GM21529 (cell line): ENCODE measurements at regions not wholly inside any gene's neighbourhood (a gene's known extent, or its start where the extent isn't known, plus 50 kb on each side); places are given as distances from the start of the nearest gene placed in this dataset.

Experiments
- ATAC-seq: cut with Tn5 transposase; IDR thresholded peaks from one replicate; pipeline ENCODE4 v1.9.1; 2021; ENCODE audit not compliant: unreplicated experiment

DNA sequence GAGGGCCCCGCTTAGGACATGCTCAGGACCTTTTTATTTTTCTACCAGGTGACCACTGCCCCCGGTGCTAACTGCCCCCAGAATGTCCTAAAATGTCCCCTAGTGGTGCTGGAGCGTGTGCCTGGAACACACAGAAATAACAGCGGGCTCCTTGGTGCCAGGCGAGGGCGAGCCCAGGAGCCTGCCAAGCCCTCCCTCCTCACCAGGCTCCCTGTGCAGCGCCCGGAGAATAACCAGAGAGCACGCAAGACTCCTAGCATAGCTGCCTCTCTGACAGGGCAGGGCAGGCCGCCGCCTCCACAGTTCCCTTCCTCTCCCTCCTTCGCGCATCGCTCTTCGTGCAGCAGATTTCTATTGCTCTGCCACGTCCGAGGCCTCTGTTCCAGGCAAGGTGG lies 84.3 kb upstream of the ZNF516 start:
- ATAC-seq: no peak

DNA sequence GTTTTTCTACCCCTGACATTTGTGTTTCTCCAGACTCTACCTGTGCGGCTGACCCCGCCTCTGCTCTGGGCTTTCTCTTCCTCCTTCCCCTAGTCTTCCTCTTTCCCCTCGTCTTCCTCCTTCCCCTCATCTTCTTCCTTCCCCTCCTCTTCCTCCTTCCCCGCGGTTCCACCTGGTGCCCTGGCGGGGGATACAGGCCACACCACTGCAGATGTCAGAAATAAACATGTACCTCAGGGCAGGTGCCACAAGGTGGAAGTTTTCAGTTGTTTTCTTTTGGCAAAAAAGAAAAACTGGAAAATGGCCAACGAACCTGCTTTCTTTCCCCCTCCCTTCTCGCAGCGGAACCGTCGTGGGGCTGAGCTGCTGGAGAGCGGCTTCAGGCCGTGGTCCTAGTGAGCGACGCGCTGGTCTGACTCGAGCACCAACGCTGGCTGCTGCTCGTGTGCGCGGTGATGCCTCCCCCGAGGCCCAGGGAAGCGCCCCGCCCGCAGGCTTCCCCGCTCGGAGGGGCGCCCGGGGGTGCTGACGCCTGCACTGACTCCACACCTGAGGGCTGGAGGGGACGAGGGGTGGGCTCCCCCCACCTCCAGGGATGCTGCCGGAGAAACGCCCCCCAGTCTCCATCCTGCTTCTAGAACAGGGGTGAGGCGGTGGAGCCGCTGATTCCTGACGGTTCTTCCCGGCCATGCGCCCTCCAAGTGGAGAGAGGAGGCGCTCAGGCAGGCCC lies 83.7 kb upstream of the ZNF516 start:
- ATAC-seq: no peak

DNA sequence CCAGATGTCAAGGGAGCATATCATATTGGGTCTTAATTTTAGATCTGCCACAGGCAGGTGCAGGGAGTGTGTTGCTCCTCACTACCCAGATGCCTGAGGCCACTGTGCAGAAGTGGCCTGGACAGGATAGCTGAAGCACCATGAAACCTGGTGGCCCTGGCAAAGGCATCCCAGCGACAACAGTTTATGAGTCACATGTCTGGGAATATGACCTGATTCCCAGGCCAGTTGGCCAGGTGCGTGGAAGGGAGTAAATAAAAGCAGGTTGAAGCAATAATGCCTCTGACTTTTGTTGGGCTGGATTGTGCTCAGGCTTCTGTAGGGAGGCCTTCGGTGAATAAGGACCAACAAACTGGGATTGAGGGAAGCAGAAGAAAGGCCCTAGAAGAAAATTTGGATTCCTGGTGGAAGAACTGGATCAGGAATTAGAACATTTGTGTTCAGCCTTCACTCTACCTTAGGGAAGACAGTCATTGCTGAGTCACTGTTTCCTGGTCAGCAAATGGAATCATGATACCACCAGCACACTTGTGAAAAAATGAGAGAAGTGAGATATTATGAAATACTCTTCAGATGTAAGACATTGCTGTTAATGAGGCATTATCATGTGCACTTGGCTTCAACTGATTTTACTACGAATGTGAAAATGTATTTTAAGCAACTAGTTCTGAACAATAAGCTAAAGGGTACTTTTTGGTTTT lies 78.4 kb upstream of the ZNF516 start:
- no peak for ATAC-seq

DNA sequence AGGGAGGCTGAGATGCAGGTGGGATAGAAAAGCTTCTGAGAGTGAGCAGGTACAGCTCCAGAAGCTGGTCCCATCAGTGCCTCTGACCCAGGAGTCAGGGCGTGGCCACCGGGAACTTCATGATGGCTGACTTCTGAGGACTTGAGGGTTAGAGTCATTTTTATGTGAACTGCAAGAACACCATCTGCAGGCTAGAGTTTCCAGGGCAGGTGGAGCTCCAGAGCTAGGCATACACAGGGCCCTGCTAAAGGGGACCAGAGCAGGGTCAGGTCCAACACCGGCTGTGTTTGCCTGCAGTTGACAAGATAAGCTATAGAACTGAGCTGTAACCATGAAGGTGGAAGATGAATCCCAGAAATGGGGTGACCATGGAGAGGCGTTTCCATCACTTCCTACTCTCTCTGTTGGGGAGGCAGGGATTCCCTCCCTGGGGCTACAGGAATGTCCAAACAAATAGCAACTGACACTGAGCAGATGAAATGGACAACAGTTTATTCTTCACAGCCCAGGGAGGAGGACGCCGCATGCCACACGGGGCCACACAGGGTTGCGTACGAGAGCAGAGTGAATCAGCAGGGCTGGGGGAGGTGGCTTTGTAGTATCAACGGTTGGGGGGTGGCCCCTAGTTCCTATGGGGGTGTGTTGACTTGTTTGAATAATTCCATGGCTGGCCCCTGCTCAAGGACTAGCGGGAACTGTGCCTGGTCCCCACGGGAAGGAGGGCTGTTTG lies 77.6 kb upstream of the ZNF516 start:
- ATAC-seq: no peak

DNA sequence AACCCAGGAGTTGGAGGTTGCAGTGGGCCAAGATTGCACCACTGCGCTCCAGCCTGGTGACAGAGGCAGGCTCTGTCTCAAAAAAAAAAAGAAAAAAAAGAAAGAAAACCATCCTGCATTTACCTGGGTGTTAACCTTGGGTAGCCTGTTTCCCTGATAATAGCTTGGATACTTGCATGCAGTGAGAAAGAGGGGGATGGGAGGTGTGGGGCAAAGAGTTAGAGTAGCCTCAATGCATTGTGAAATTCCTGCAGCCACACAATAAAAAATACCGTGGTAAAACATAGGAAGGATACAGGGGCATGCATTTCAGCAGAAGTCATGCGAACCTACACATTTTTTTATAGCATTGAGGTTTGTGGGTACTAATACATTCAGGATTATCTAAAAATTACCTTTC lies 76.6 kb upstream of the ZNF516 start:
- ATAC-seq: no peak

DNA sequence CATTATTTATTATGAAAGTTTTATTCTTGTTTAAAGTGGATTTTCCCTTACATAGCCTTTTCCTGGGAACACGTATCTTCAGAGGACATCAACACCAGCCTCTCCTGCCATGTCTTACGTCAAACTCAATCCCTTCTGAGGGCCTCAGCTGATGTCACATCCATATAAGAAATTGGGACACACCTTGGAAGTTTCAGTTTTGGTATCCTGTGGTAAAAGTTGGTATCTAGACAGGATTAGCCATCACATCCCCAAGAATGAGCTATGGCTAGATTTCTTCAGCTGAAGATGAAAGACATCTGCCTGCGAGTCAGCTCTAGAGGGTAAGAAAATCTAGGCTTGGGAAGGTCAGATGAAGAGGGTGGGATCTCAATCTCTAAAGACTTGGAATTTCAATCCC lies 75.8 kb upstream of the ZNF516 start:
- no peak for ATAC-seq

DNA sequence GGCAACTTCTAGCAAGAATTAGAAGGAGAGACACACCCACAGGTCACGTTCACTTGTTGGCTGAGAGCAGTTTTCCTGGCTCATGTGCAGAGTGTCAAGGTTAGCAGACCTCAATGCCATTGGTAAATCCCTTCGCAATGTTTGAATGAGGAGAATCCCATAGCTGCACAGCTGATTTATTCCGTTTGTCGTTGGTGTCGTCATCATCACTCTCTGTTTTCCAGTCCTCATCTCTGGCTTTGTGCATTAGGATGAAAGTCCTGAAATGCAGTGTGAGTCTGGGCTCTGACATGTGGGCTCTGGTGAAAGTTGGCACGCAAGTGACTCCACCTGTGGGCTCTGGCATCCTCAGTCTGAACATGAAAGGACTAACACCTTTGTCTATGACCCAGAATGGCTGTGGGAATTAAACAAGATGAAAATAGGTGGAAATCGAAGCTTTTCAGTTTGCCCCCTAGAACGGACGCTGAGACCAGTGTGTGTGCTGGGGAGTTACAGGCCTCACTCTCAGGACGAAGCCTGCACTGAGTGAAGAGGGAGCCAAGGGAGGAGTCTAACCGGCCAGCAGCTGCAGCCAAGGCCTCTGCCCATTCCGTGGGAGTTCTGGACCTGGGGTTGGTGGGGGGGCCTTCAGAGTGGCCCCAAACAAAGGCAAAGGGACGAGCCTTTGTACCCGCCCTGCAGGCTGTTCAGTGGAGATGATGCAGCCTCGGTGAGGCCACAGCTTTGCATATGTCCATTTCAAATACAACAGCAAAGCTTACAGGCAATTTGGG lies 74.8 kb upstream of the ZNF516 start:
- ATAC-seq: no peak

DNA sequence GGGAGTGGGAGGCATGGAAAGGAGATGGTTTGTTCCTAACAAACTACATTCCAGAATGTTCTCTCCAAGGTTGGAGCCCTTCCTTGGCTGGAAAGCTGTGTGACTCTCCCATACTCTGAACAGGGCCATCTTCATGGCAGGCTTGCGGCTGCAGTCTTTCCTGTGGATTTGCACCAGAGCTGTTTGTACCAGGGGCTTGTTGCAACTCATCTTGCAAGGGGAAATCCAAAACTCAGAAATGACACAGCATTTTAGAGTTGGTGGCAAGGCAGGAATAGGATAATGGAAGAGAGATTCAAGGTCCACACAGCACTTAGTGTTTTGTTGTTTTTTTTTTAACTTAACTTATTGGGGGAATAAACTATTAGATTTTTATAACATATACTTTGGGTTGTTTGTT lies 73.7 kb upstream of the ZNF516 start:
- ATAC-seq: no peak

DNA sequence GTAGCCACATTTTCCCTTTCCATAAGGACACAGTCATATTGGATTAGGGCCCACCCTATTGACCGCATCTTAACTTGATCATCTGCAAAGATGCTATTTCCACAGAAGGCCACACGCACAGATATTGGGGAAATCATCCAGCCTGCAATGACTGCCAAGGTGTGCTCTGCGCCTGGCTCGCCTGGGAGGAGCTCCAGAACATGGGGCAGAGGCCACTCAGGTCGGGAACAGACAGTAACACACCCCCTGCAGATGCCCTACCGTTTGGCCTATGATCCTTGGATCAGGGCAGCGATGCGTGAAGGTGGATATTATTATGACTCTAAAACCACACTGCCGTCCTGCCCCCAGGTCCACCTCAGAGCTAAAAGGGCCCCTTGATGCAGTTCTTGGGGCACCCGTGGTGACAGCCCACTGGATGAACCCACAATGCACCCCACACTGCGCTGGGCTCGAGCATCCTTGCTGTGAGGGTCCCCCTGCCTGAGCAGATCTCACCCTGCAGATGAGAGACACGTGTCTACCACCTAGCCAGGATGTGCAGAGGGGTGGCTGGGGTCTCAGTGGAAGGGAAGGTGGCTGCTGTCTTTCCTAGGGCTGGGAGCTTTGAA lies 72.9 kb upstream of the ZNF516 start:
- ATAC-seq: no peak

DNA sequence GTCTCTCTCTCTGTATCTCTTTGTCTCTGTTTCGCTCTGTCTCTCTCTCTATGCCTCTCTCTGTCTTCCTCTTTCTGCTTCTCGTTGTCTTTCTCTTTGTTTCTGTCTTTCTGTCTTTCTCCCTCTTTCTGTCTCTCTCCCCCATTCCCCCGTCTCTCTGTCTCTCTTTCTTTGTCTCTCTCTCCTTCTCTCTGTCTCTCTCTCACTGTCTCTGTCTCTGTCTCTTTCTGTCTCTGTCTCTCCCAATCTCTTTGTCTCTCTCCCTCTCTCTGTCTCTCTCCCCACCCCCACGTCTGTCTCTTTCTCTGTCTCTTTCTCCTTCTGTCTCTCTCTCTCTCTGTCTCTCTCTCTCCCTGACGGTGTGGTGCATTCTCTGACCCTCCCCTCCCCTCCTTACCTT lies 71.9 kb upstream of the ZNF516 start:
- ATAC-seq: no peak

DNA sequence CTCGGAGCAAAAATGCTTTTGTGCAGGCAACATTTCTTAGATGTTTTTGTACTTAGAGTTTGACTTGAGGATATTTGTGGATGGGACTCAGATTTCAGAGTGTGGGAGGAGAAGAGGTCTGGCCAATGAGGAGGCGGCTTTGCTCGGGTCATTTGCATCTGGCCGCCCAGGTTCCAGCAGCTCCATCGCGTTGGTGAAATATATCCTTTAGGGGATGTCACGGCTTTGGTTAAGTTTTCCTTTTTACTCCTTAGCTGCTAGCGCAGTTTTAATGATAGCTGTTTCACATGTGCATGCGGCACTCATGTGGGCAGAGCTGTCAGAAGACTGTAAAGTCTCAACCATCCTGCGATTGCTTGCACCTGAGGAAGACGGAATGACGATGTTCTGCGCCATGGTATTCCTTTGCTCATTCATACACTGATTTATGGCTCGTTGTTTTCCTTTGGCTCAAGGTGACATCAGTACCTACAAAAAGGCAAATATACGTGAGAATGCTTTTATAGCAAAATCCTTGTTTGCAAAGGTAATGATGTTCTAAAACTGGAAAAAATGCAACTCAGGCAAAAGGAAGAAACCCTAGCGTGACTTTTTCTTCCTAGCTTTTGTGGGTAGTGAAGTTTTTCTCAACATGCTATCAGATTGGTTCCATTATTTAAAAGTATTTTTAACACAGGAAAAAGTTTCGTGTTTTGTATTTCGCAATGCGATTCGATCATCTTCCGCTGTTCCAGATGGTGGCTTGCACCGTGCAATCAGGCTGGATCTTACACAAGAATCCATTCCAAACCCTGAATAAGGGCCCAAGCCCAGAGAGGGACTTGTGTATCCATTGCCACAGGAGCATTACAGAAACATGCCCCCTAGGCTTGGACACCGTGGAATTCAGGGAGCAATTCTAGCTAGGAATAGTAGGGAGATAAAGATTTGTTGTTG lies 70.5 kb upstream of the ZNF516 start:
- no peak for ATAC-seq

DNA sequence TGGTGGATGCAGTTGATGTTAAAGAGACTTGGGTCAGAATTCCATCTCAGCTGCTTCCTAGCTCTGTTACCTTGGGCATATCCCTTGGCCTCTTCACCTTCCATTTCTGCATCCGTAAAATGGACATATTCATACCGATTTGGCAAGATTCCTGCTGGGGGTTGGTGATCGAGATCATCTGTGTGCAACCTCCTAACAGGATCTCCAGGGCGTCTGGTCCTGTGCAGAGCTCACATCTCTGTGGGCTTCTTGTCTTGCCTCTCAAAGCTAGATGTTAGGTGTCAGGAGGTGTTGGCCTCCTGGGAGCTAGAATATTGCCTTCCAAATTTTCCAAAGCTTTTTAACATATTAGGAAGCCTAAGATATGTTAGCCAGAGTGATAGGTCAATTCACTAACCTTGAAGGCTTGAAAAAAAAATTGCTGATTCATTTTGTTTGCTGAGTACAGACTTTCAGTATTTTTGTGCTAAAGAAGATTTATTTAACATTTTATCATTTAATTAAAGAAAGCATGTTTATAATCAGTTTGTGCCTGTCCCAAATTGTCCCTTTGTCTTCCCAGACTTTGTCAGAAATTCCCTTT lies 69.7 kb upstream of the ZNF516 start:
- ATAC-seq: no peak

DNA sequence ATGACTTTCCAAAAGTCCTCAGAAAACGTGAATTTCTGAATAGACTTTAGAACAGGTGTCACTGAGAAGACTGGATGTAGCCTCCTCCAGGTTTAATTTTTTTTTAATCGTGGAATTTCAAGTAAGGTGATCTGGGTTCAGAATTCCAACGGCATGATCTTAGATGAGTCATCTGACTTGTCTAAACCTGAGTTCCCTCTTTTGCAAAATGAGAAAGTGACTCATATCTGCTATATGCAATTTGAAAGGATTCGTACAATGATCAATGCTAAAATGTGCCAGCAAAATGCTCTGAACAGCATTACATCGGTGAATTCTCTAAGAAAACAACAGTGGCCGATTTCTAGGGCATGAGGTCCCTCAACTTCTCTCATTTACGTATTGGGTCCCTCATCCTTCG lies 69.1 kb upstream of the ZNF516 start:
- no peak for ATAC-seq

DNA sequence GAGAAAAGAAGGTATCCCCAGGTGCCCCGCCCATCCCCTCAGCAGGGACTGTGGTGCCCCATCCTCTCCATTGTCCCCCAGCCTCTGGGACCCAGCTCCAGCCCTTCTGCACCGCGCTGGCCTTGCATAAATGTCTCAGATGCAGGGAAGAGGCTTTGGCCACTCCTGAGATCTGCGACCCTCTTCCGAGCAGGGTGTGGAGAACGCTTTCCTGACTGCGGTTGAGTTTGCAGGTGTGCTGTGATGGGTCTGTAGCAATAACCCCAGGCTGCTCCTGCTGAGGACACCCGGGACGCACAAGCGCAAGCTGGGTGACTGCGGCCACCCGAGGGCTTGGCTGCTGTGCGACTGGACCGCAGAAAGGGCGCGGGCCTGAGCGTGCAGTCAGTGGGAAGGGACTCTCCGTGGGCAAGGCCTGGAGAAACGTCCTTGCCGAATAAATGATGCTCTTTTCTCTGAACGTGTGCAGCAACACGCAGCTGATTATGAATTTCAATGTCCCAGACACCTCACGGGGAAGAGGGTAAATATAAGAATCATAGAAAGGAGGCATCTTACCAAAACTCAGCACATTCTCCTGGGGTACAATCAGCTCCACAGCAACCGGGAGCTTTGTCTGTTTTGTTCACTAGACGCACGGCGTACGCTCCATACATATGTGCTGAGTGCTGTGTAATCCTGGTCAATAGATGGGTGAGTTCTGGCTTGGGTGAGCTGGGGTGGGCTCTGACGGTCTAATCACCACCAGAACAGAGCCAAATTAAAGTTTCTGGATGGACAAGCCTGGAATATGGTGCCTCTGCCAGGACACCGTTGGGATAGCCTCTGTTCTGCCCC lies 67.5 kb upstream of the ZNF516 start:
- ATAC-seq: no peak

DNA sequence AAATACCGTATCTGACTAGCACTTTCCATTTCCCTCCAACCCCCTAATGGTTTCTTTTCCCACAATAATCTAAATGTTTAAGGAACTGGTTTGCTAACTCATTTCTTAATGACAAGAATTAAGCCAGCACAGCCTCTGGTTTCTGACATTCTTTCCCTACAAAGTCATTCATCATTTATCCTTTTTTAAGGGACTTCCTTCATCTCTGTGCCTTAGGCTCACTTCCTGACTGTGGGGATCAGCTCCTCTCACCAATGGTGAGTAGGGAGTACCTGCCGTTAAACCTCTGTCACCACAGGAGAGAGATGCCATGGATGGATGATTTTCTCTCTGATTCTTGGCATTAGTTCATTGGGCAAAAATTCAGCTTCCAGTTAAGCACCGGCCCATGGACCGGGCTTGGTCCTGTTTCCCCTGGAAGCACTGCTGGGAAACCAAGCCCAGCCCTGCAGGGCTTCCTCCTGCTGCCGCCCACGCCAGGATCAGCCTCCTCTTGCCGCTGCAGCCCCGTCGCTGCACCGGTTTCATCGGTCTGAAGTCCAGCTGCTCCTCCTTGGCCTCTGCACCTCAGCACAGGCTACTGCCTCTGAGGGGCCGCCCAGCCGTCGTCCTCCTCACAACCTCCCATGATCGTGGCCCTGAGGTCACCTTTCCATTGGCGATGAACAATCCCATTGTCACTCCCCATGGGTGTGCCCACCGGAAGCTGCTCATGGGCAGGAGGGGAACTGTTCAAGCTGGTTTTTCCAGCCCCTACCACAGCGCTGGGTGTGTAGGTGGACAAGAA lies 64.0 kb upstream of the ZNF516 start:
- no peak for ATAC-seq

DNA sequence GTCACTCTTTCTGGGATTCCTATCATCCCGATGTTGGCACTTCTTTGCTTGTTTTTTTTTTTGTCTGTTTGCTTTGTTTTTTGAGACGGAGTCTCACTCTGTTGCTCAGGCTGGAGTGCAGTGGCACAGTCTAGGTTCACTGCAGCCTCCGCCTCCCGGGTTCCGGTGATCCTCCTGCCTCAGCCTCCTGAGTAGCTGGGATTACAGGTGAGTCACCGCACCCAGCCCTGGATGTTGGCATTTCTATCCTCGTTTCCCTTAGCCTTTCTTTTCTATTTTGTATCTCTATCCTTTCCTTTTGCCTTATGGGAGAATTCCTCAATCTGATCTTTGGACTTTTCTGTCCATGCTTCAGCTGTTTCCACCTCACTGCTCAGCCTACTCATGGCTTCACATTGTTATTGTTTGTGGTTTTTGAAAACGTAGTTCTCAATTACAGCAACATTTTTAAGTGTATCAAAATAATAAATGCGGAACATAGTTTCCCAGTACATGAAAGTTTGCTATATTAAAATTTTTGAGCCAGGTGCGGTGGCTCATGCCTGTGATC lies 62.1 kb upstream of the ZNF516 start:
- ATAC-seq: no peak

DNA sequence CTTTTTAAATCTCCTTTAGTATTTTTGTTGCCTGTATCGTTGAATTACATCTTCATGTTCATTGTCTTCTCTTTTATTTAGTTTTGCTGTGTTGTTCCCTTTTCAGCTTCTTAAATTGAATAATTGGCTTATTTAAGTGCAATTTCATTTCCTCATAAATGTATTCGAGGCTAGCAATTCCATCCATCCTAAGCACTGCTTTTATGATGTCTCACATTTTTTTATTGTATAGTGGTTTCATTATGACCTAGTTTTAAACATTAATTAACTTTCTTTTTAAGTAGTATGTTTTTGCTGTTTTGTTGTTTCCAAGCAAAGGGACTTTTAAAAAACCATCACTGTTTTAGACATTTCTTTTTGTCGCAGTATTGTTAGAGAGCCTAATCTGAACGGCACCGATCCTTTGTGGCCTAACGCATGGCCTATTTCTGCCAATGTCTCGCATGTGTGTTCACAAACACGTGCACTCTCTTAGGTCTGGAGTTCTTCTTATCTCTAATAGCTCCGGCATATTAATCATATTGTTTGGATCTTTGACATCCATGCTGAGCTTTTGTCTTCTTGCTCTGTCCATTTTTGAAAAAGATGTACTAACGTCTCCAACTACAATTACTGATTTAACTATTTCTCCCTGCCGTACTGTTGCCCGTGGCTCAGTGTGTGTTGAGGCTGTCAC lies 59.6 kb upstream of the ZNF516 start:
- ATAC-seq: no peak
